ENCODE measurements at regions not wholly inside any gene's neighbourhood (a gene's known extent, or its start where the extent isn't known, plus 50 kb on each side); places are given as distances from the start of the nearest gene placed in this dataset.

DNA sequence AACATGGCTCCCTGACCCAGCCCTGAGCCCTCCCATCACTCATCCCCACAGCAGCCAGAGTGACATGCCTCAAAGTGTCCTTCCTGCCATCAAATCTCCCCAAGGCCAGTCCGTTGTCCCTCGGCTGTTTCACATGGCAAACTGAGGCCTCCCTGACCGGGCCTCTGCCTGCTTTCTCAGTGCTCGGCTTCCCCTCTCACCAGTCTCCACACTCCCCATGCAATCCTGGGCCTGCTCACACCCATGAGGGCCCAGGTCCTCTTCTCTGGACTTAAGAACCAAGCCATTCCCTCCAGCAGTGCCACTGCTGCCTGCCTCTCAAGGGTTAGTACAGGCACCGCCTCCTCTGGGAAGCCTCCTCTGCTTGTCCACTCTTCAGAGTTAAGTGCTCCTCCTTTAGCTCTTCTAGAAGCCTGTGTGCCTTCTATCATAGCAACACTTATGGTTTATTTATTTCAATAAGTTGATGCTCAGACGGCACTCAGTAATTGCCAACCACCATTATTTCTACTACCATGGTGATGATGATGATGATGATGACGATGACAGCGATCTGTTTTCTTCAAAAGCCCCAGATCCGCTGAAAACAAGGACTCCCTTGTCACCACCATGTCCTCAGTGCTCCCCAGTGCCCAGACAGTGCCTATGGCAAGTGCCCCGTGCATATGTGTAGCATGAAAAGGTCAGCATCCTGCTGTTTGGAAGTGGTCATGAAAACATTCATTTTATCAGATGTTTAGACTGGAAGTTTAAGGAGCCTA lies 449.0 kb downstream of the CDH26 start:
- ATAC-seq, result no peak
- H3K4me3 Mint-ChIP-seq, result peak overlapping the region; percentile 1
- no peak overlapping the region for H3K27ac Mint-ChIP-seq
- H3K4me1 Mint-ChIP-seq, result no peaks in the 10 kb centered on the region
- DNase-seq, result no peak
- H3K36me3 Mint-ChIP-seq (ENCODE audit: low read depth), result no peaks in the 10 kb centered on the region
- peaks cover 4% of the 10 kb centered on the region for H3K27me3 Mint-ChIP-seq
- H3K9me3 ChIP-seq (ENCODE audit: control insufficient read depth, low read length, poor library complexity, severe bottlenecking), result no peaks in the 10 kb centered on the region

DNA sequence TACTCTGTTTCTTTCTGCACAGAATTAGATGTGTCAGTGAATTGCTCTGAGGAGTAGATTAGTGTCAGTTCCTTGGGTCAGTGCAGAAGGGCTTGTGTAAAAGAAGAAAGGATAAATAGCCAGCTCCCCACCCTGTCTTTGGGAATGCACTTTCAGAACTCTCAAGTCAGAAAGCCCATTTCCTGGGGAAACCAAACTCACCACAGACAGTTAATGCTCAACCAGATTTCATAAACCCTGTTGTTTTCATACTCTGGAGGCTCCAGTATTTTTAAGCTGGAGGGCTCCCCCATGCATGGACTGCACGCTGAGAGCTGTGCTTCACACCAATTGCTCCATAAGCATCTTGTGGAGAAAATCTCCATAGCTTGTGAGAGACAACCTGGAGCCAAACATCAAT lies 449.7 kb downstream of the CDH26 start:
- peaks cover 4% of the 10 kb centered on the region for H3K27me3 Mint-ChIP-seq
- DNase-seq, result no peak

DNA sequence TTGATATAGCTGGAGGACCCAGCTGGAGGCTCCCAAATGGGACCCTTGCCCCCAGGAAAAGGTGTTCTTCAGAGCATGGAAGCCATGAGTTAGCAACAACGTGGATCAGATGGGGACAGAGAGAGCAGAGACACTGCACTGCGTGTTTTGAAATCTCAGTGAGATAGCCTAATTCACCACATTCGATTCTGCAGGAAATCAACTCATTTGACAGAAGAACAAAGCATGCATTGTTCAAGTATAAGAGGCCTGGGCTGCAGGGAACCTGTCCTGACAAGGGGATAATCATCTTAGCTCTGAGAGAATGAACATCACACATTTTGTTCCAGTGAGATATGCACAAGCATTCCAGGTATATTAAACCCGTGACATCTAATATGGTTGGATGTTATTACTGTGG lies 450.2 kb downstream of the CDH26 start:
- no peaks in the 10 kb centered on the region for H3K36me3 Mint-ChIP-seq (ENCODE audit: low read depth)
- H3K27ac Mint-ChIP-seq, result no peak overlapping the region
- DNase-seq (no peak), ATAC-seq (no peak)
- H3K4me3 Mint-ChIP-seq, result no peak overlapping the region
- H3K9me3 ChIP-seq (ENCODE audit: control insufficient read depth, low read length, poor library complexity, severe bottlenecking), result no peaks in the 10 kb centered on the region
- no peaks in the 10 kb centered on the region for H3K4me1 Mint-ChIP-seq
- H3K27me3 Mint-ChIP-seq, result peaks cover 4% of the 10 kb centered on the region

More for the DNA sequence above, 449.7 kb downstream of the CDH26 start:
- Mint-ChIP-seq H3K36me3 (ENCODE audit: low read depth) (no peaks in the 10 kb centered on the region), H3K27ac (no peak overlapping the region), H3K4me3 (no peak overlapping the region), H3K4me1 (no peaks in the 10 kb centered on the region)
- H3K9me3 ChIP-seq (ENCODE audit: control insufficient read depth, low read length, poor library complexity, severe bottlenecking), result no peaks in the 10 kb centered on the region
- ATAC-seq, result no peak

GRCh38 chr20:60410618-60411264 lies 452.5 kb downstream of the CDH26 start:
- H3K4me1 Mint-ChIP-seq, result no peaks in the 10 kb centered on the region
- no peak overlapping the region for H3K27ac Mint-ChIP-seq
- ATAC-seq (no peak), DNase-seq (no peak)
- H3K4me3 Mint-ChIP-seq, result no peak overlapping the region
- no peaks in the 10 kb centered on the region for H3K9me3 ChIP-seq (ENCODE audit: control insufficient read depth, low read length, poor library complexity, severe bottlenecking)
- no peaks in the 10 kb centered on the region for H3K36me3 Mint-ChIP-seq (ENCODE audit: low read depth)
- no peaks in the 10 kb centered on the region for H3K27me3 Mint-ChIP-seq

- no peaks in the 10 kb centered on the region for H3K27me3 Mint-ChIP-seq
- no peak overlapping the region for H3K4me3 Mint-ChIP-seq
- H3K36me3 Mint-ChIP-seq (ENCODE audit: low read depth), result no peaks in the 10 kb centered on the region
- ATAC-seq (no peak), DNase-seq (no peak)
- H3K9me3 ChIP-seq (ENCODE audit: control insufficient read depth, low read length, poor library complexity, severe bottlenecking), result no peaks in the 10 kb centered on the region
- no peak overlapping the region for H3K27ac Mint-ChIP-seq
- no peaks in the 10 kb centered on the region for H3K4me1 Mint-ChIP-seq
Observed at GRCh38 chr20:60411813-60412212, 453.6 kb downstream of the CDH26 start.

DNA sequence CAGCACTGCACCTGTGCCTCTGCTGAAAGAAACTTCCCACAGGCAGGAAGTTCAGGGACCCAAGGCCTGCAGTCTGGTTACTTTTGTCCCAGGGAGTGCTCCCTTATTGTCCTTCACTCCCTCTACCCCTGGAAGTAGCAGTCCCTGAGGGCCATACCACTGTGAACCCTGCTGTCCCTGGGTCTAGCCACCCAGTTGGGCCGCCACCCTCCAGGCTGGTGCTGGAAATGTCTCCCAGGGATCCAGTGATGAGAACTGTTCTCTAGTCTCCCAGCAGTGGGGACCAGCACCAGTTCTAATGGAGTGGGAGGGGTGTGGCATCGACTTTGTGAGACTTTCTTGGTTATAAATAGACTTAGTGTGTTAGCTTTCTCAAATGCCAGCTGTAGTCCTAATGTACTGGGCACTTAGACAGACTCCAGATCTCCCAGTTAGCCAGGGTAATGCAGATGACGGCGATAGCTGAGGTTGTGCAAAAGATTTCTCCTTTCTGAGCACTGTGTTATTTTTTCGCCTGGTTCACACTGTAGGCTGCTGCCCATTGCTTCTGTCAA lies 462.5 kb downstream of the CDH26 start:
- DNase-seq (no peak), ATAC-seq (no peak)
- Mint-ChIP-seq H3K36me3 (ENCODE audit: low read depth) (no peaks in the 10 kb centered on the region), H3K4me3 (no peak overlapping the region), H3K27ac (no peak overlapping the region), H3K4me1 (peaks cover 9% of the 10 kb centered on the region), H3K27me3 (peaks cover 17% of the 10 kb centered on the region)
- no peaks in the 10 kb centered on the region for H3K9me3 ChIP-seq (ENCODE audit: control insufficient read depth, low read length, poor library complexity, severe bottlenecking)

GRCh38 chr20:60422848-60423247 lies 464.6 kb downstream of the CDH26 start:
- peaks cover 11% of the 10 kb centered on the region for H3K27me3 Mint-ChIP-seq
- H3K9me3 ChIP-seq (ENCODE audit: control insufficient read depth, low read length, poor library complexity, severe bottlenecking), result no peaks in the 10 kb centered on the region
- no peak overlapping the region for H3K27ac Mint-ChIP-seq
- peaks cover 3% of the 10 kb centered on the region for H3K4me1 Mint-ChIP-seq
- ATAC-seq (no peak), DNase-seq (no peak)
- H3K36me3 Mint-ChIP-seq (ENCODE audit: low read depth), result no peaks in the 10 kb centered on the region
- no peak overlapping the region for H3K4me3 Mint-ChIP-seq

- H3K4me3 Mint-ChIP-seq, result no peak overlapping the region
- H3K36me3 Mint-ChIP-seq (ENCODE audit: low read depth), result no peaks in the 10 kb centered on the region
- ATAC-seq (no peak), DNase-seq (no peak)
- no peaks in the 10 kb centered on the region for H3K9me3 ChIP-seq (ENCODE audit: control insufficient read depth, low read length, poor library complexity, severe bottlenecking)
- H3K4me1 Mint-ChIP-seq, result no peaks in the 10 kb centered on the region
- H3K27me3 Mint-ChIP-seq, result peaks cover 8% of the 10 kb centered on the region
- H3K27ac Mint-ChIP-seq, result no peak overlapping the region
Observed at GRCh38 chr20:60424267-60424902, 466.2 kb downstream of the CDH26 start.

GRCh38 chr20:60427516-60427915 lies 469.3 kb downstream of the CDH26 start:
- Mint-ChIP-seq H3K4me1 (no peaks in the 10 kb centered on the region), H3K27me3 (peaks cover 11% of the 10 kb centered on the region), H3K27ac (no peak overlapping the region), H3K36me3 (ENCODE audit: low read depth) (no peaks in the 10 kb centered on the region), H3K4me3 (no peak overlapping the region)
- no peak for ATAC-seq
- H3K9me3 ChIP-seq (ENCODE audit: control insufficient read depth, low read length, poor library complexity, severe bottlenecking), result no peaks in the 10 kb centered on the region
- DNase-seq, result no peak

DNA sequence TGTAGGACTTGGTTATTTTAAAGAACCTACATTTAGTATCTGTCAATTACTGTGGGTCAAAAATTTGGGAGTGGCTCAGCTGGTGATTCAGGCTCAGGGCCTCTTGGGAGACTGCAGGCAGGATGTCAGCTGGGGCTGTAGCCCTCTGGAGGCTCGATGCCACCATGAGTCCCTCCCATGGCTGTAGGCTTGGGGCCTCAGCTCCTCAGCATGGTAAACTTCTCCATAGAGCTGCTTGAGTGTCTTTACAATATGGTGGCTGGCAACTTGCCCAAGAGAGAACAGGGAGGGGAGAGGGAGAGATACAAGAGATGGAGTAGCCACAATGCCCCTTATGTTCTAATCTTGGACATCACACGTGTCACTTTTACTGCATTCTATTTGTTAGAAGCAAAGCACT lies 470.4 kb downstream of the CDH26 start:
- DNase-seq, result no peak
- no peaks in the 10 kb centered on the region for H3K9me3 ChIP-seq (ENCODE audit: control insufficient read depth, low read length, poor library complexity, severe bottlenecking)
- Mint-ChIP-seq H3K27me3 (peaks cover 11% of the 10 kb centered on the region), H3K27ac (no peak overlapping the region), H3K36me3 (ENCODE audit: low read depth) (no peaks in the 10 kb centered on the region), H3K4me3 (no peak overlapping the region), H3K4me1 (no peaks in the 10 kb centered on the region)
- no peak for ATAC-seq

GRCh38 chr20:60430516-60431001 lies 472.3 kb downstream of the CDH26 start:
- Mint-ChIP-seq H3K36me3 (ENCODE audit: low read depth) (no peaks in the 10 kb centered on the region), H3K4me3 (no peak overlapping the region), H3K27me3 (peaks cover 7% of the 10 kb centered on the region), H3K4me1 (no peaks in the 10 kb centered on the region), H3K27ac (no peak overlapping the region)
- H3K9me3 ChIP-seq (ENCODE audit: control insufficient read depth, low read length, poor library complexity, severe bottlenecking), result no peaks in the 10 kb centered on the region
- DNase-seq (no peak), ATAC-seq (no peak)

DNA sequence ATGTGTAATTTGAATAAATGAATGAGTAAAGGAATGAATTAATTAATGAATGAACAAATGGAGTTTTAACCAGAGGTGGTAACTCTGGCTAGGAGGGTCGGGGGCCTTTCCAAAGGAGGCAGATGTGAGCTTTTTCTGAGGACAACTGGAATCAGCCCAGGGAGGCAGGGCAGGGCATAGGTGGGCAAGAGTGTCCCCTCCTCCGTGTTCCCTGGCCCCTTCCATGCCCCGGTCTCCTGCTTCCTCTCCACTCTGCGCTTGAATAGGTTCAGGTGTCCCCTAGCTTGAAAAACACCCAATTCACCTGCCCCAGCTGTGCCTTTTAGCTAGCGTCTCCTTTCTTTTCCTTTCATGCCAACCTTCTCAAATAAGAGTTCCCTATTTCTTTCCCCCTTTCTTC lies 473.1 kb downstream of the CDH26 start:
- Mint-ChIP-seq H3K36me3 (ENCODE audit: low read depth) (no peaks in the 10 kb centered on the region), H3K4me1 (no peaks in the 10 kb centered on the region), H3K4me3 (no peak overlapping the region), H3K27me3 (peaks cover 7% of the 10 kb centered on the region), H3K27ac (no peak overlapping the region)
- DNase-seq (no peak), ATAC-seq (no peak)
- no peaks in the 10 kb centered on the region for H3K9me3 ChIP-seq (ENCODE audit: control insufficient read depth, low read length, poor library complexity, severe bottlenecking)

DNA sequence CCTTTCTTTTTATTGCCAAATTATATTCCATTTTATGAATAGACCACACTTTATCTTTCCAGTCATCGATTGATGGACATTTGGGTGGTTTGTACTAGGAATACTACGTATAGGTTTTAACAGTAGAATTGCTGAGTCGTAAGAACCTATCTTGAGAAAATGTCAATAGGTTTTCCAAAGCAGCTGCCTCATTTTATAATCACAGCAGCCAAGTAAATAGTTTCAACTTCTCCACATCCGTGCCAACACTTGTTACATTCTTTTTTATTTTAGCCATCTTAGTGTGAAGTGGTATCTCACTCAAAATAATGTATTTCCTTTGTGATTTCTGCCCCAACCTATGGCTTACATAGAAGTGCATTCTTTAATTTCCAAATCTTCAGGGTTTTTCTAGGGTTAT lies 479.2 kb downstream of the CDH26 start:
- Mint-ChIP-seq H3K36me3 (ENCODE audit: low read depth) (no peaks in the 10 kb centered on the region), H3K27ac (no peak overlapping the region), H3K4me1 (no peaks in the 10 kb centered on the region), H3K27me3 (no peaks in the 10 kb centered on the region), H3K4me3 (no peak overlapping the region)
- DNase-seq (no peak), ATAC-seq (no peak)
- no peaks in the 10 kb centered on the region for H3K9me3 ChIP-seq (ENCODE audit: control insufficient read depth, low read length, poor library complexity, severe bottlenecking)
